ENCODE measurements at regions not wholly inside any gene's neighbourhood (a gene's known extent, or its start where the extent isn't known, plus 50 kb on each side); places are given as distances from the start of the nearest gene placed in this dataset.

DNA sequence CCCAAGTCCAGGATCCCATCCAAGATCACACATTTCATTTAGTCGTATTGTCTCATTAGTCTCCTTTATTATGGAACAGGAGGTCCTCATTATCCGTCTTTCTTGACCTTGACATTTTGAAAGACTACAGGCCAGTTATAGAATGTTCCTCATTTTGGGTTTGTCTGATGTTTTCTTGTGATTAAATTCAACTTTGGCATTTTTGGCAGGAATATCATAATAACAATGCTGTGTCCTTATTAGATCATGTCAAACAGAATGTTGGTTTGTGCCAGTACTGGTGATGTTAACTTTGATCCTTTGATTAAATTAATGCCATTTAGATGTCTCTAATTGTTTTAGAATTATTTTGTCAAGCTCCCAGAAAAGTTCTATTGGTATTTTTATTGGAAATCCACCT is 106.5 kb upstream of the FRY start:
- Histone ChIP-seq H3K4me3 (ENCODE audit: low read depth, low read length) (no peak overlapping the region), H3K27ac (ENCODE audit: extremely low read depth, low read depth, low read length) (no peak overlapping the region), H3K4me1 (ENCODE audit: control insufficient read depth, insufficient read depth, low read length) (0 out of 2 replicates have a peak, but pooled peaks cover 2% of the 10 kb centered on the region), H3K36me3 (ENCODE audit: control insufficient read depth in 2 of 2, insufficient read depth in 1 of 2, low read length in 2 of 2) (no peaks in the 10 kb centered on the region), H3K9me3 (ENCODE audit: control insufficient read depth, insufficient read depth, low read depth, low read length) (no peaks in the 10 kb centered on the region)
- ChIA-PET CTCF (interaction anchor here (1.5 kb wide), 1 partner anchor 15 kb away, joined by 5 read pairs; no protein-coding TSS in a partner anchor), POLR2A (no interaction called here)
- no peak for TF ChIP-seq KLF10 (tag by site-specific recombination; IDR thresholded peaks at IDR 0.05)
- no peak for TF ChIP-seq ZNF416 (tag by site-specific recombination; IDR thresholded peaks at IDR 0.05)
- TF ChIP-seq ZNF571 (tag by site-specific recombination; IDR thresholded peaks at IDR 0.05), result no peak
- no peak for TF ChIP-seq EGR2 (tag by site-specific recombination; IDR thresholded peaks at IDR 0.05; ENCODE audit: low read depth)
- no peak for TF ChIP-seq KLF16 (tag by site-specific recombination; IDR thresholded peaks at IDR 0.05)
- TF ChIP-seq SP7 (tag by site-specific recombination; IDR thresholded peaks at IDR 0.05), result no peak
- TF ChIP-seq ZNF266 (tag by site-specific recombination; IDR thresholded peaks at IDR 0.05; ENCODE audit: low read depth), result no peak
- TF ChIP-seq ZNF549 (tag by site-specific recombination; IDR thresholded peaks at IDR 0.05), result no peak
- TF ChIP-seq ZFP41 (tag by site-specific recombination; IDR thresholded peaks at IDR 0.05; ENCODE audit: borderline replicate concordance), result no peak
- no peak for TF ChIP-seq OSR2 (tag by site-specific recombination; IDR thresholded peaks at IDR 0.05)
- no peak for TF ChIP-seq GLIS1 (tag by site-specific recombination; IDR thresholded peaks at IDR 0.05)
- no peak for TF ChIP-seq ZNF548 (tag by site-specific recombination; IDR thresholded peaks at IDR 0.05)
- no peak for TF ChIP-seq ZBTB7A (tag by site-specific recombination; IDR thresholded peaks at IDR 0.05; ENCODE audit: low read depth)

DNA sequence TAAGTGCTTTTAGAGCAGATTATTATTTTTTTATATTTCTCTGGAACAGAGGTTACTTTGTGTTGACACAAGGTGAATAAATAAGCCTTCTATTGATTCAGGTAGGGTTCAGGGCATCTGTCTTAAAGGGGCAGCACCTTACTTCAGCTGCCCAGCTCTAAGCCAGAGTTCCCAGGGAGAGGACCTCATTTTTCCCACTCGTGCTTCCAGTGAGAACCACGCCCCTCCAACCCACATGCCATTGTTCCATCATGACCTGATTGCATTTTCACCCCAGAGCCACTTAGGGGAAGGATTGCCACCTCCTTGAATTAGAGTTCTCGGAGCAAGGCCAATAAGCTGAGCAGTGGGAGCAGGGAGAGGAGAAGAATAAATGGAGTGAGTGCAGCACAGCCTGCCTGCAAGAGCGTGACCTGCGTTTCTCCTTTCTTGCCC is 104.3 kb upstream of the FRY start:
- CTCF ChIA-PET, result interaction anchor here (0.6 to 0.9 kb wide), 2 partner anchors 16 to 17 kb away, joined by 3 to 4 read pairs; no protein-coding TSS in a partner anchor
- Histone ChIP-seq H3K36me3 (ENCODE audit: control insufficient read depth in 2 of 2, insufficient read depth in 1 of 2, low read length in 2 of 2) (no peaks in the 10 kb centered on the region), H3K4me3 (ENCODE audit: low read depth, low read length) (no peak overlapping the region), H3K4me1 (ENCODE audit: control insufficient read depth, insufficient read depth, low read length) (0 out of 2 replicates have a peak, but pooled peaks cover 2% of the 10 kb centered on the region), H3K9me3 (ENCODE audit: control insufficient read depth, insufficient read depth, low read depth, low read length) (no peaks in the 10 kb centered on the region), H3K27ac (ENCODE audit: extremely low read depth, low read depth, low read length) (no peak overlapping the region)
- no peak for TF ChIP-seq BCL11B (tag by site-specific recombination; IDR thresholded peaks at IDR 0.05; ENCODE audit: low read depth)
- TF ChIP-seq, protein P1, sequence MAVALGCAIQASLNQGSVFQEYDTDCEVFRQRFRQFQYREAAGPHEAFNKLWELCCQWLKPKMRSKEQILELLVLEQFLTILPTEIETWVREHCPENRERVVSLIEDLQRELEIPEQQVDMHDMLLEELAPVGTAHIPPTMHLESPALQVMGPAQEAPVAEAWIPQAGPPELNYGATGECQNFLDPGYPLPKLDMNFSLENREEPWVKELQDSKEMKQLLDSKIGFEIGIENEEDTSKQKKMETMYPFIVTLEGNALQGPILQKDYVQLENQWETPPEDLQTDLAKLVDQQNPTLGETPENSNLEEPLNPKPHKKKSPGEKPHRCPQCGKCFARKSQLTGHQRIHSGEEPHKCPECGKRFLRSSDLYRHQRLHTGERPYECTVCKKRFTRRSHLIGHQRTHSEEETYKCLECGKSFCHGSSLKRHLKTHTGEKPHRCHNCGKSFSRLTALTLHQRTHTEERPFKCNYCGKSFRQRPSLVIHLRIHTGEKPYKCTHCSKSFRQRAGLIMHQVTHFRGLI (tag by site-specific recombination; IDR thresholded peaks at IDR 0.05), result no peak
- TF ChIP-seq KLF8 (tag by site-specific recombination; IDR thresholded peaks at IDR 0.05), result no peak
- TF ChIP-seq ZNF341 (tag by site-specific recombination; IDR thresholded peaks at IDR 0.05; ENCODE audit: low read depth), result no peak
- TF ChIP-seq, protein P2, sequence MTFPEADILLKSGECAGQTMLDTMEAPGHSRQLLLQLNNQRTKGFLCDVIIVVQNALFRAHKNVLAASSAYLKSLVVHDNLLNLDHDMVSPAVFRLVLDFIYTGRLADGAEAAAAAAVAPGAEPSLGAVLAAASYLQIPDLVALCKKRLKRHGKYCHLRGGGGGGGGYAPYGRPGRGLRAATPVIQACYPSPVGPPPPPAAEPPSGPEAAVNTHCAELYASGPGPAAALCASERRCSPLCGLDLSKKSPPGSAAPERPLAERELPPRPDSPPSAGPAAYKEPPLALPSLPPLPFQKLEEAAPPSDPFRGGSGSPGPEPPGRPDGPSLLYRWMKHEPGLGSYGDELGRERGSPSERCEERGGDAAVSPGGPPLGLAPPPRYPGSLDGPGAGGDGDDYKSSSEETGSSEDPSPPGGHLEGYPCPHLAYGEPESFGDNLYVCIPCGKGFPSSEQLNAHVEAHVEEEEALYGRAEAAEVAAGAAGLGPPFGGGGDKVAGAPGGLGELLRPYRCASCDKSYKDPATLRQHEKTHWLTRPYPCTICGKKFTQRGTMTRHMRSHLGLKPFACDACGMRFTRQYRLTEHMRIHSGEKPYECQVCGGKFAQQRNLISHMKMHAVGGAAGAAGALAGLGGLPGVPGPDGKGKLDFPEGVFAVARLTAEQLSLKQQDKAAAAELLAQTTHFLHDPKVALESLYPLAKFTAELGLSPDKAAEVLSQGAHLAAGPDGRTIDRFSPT (tag by site-specific recombination; IDR thresholded peaks at IDR 0.05), result no peak
- TF ChIP-seq, protein P3, sequence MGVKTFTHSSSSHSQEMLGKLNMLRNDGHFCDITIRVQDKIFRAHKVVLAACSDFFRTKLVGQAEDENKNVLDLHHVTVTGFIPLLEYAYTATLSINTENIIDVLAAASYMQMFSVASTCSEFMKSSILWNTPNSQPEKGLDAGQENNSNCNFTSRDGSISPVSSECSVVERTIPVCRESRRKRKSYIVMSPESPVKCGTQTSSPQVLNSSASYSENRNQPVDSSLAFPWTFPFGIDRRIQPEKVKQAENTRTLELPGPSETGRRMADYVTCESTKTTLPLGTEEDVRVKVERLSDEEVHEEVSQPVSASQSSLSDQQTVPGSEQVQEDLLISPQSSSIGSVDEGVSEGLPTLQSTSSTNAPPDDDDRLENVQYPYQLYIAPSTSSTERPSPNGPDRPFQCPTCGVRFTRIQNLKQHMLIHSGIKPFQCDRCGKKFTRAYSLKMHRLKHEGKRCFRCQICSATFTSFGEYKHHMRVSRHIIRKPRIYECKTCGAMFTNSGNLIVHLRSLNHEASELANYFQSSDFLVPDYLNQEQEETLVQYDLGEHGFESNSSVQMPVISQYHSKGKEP (tag by site-specific recombination; IDR thresholded peaks at IDR 0.05), result no peak
- POLR2A ChIA-PET, result no interaction called here
